GM12875 (cell line): ENCODE measurements at regions not wholly inside any gene's neighbourhood (a gene's known extent, or its start where the extent isn't known, plus 50 kb on each side); places are given as distances from the start of the nearest gene placed in this dataset.

Experiments used
- H3K4me3 ChIP-seq: one replicate; pipeline ENCODE4 v1.5.1; 2011; ENCODE audit warnings: low read depth, low read length, control low read depth
- CTCF ChIP-seq: IDR thresholded peaks from 2 replicates; pipeline ENCODE4 v1.5.1; 2011; ENCODE audit warnings: low read depth, mild to moderate bottlenecking, control low read depth, inconsistent platforms, low read length, moderate library complexity, borderline replicate concordance; ENCODE audit not compliant: insufficient read depth

- no peak overlapping the region for H3K4me3 ChIP-seq
- no peak for TF ChIP-seq CTCF
Measured at GRCh38 chr4:124015766-124016165, 619.2 kb downstream of the SPRY1 start.

GRCh38 chr4:124017185-124017785 lies 620.7 kb downstream of the SPRY1 start:
- no peak for TF ChIP-seq CTCF
- H3K4me3 ChIP-seq: no peak overlapping the region

- 0 out of 2 replicates have a peak, but pooled peaks have one; percentile 1 for TF ChIP-seq CTCF
- no peak overlapping the region for H3K4me3 ChIP-seq
Measured at GRCh38 chr4:124018383-124019317, 622.1 kb downstream of the SPRY1 start.

GRCh38 chr4:124019749-124020549 lies 623.4 kb downstream of the SPRY1 start:
- H3K4me3 ChIP-seq: no peak overlapping the region
- TF ChIP-seq CTCF: no peak

GRCh38 chr4:124025000-124025399 lies 628.4 kb downstream of the SPRY1 start:
- no peak overlapping the region for H3K4me3 ChIP-seq
- TF ChIP-seq CTCF: no peak

- H3K4me3 ChIP-seq: no peak overlapping the region
- no peak for TF ChIP-seq CTCF
Measured at GRCh38 chr4:124025428-124025827, 628.8 kb downstream of the SPRY1 start.

- no peak overlapping the region for H3K4me3 ChIP-seq
- no peak for TF ChIP-seq CTCF
Measured at GRCh38 chr4:124028182-124028581, 631.6 kb downstream of the SPRY1 start.
